IPS-NIHi11 (cell line): ENCODE measurements at regions not wholly inside any gene's neighbourhood (a gene's known extent, or its start where the extent isn't known, plus 50 kb on each side); places are given as distances from the start of the nearest gene placed in this dataset.

Experiments
- DNase-seq: peaks from one replicate; pipeline ENCODE4 v3.0.0; 2012; ENCODE audit warnings: mixed read lengths, low spot score

DNA sequence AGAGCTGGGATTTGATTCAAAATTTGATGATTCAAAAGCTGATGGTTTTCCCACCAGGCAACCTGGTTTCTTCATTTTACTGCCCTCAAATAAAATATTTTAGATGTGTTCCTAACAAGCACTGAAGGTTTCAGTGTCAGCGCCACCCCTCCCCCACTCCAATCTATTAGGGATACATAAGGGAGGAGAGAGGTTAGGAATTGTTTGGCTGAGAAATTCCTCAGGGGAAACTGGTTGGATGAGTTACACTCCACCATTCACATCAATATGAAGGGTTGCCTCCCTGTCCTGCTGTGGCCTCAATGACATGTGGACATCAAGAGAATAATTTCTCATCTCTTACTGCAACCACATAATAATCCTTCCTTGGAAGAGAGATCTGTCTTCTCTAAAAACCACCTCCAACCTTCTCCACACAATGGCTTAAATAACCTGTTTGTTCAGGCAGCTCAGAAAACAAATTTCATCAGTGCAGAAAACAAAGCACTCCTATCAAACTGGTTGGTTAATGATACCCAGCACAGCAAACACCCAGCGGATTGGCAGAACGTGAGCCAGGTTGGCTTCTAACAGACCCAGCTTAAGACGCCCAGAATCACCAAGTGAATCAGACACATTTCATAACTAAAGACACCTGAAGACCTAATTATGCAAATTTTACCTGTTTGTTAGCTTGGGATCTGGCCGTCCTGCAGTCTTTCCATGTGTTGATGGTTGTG, 136.0 kb upstream of the SGK1 start:
- no peak for DNase-seq

DNA sequence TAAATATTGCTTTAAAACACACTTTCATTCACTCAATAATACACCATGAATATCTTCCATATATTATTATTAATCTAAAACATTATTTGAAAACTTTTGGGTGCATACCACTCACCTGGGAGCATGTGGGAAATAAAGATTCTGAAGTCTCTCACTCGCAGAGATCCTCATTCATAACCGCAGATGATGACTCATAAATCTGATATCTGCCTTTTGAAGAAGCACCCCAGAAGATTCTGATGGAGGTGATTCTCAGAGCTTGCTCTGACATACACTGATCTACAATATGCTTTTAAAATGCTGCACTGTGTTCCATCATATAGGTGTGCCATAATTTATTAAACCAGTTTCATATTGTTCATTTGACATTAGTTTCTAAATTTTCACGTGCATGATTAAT, 135.0 kb upstream of the SGK1 start:
- DNase-seq, result no peak

- peak; percentile 13 for DNase-seq
These were observed 133.6 kb upstream of the SGK1 start for GRCh38 chr6:134451529-134451928.

- no peak for DNase-seq
These were observed 131.9 kb upstream of the SGK1 start for GRCh38 chr6:134449781-134450180.

- DNase-seq, result no peak
These were observed 131.1 kb upstream of the SGK1 start for GRCh38 chr6:134449004-134449403.

DNA sequence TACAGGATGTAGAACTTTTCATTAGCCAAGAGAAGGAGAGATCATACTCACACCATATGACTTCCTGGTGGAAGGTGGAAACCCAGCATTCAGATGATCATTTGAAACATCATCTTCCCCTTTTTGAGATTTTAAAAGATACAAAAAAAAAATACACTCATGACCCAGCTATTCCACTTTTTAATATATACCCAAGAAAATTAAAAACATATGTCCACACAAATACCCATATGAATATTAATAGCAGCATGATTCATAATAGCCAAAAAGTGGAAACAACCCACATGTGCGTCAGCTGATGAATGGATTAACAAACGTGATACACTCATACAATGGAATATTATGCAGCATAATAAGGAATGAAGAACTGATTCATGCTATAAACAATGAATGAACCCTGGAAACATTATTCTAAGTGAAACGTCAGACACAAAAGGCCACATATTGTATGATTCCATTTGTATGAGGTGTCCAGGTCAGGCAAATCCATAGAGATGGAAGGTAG, 130.0 kb upstream of the SGK1 start:
- DNase-seq, result no peak

GRCh38 chr6:134447423-134447822, 129.5 kb upstream of the SGK1 start:
- DNase-seq, result no peak

GRCh38 chr6:134446896-134447295, 129.0 kb upstream of the SGK1 start:
- no peak for DNase-seq

GRCh38 chr6:134446218-134446848, 128.4 kb upstream of the SGK1 start:
- no peak for DNase-seq

- no peak for DNase-seq
These were observed 125.1 kb upstream of the SGK1 start for GRCh38 chr6:134443009-134443408.

- no peak for DNase-seq
These were observed 124.2 kb upstream of the SGK1 start for GRCh38 chr6:134442073-134442472.

- DNase-seq, result peak; percentile 31
These were observed 120.9 kb upstream of the SGK1 start for GRCh38 chr6:134438837-134439236.

DNA sequence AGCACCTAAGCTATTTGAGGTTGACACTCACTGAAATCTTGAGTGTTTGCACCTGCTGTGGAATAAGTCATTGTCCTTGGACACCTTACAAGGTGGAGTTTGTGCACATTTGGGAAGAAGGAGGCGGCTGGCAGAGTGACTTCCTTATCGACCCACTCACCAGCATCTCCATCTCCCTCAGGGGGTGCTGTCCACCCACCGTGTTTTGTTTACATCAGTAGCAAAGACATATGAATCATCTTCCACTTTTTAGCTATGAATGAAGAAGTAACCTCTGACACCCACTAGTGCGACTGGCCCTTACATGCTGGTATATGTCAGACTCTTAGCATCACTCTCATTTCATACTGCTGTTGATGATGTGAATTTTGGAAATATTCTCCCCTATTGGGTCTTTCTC, 119.5 kb upstream of the SGK1 start:
- DNase-seq, result no peak

DNA sequence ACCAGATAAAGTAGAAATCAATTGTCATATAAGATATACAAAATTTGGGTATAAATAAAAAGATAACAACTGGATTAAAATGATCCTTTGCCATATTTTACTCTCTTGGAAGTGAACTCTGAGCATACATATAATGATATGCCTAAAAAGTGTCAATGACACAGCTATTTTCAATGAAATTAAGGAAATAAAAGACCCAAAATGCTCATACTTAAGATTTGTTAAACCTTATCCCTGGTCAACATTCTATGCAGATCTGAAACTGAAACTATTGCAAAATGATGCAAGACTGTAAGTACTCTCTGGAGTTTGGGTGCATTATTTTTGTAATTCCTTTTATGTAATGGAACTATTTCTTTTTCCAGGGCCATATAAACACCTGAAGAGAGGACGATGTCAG, 119.0 kb upstream of the SGK1 start:
- no peak for DNase-seq

DNA sequence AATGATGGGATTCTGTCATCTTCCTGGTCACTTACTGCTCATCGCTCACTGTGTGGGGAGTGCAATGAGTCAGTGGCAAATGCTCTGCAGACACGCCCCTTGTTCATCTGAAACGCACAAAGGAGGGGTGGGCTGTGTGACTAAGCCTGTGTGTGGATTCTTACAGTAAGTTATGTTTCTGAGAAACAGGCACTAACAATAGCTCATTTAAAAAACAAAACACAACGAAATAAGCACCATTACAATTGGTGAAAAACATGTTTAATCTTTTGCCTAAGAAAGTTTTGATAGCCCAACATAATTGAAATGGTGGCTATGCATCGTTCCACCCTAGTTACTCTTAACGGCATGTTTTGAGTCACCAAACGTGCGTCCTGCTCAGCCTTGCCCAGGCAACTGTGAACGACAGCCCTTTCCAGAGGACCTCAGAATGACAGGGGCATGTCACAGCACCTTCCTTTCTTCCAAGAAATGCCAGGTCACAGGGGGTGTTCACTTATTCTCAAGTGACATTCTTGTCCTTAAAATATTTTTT, 118.4 kb upstream of the SGK1 start:
- DNase-seq, result peak; percentile 48

DNA sequence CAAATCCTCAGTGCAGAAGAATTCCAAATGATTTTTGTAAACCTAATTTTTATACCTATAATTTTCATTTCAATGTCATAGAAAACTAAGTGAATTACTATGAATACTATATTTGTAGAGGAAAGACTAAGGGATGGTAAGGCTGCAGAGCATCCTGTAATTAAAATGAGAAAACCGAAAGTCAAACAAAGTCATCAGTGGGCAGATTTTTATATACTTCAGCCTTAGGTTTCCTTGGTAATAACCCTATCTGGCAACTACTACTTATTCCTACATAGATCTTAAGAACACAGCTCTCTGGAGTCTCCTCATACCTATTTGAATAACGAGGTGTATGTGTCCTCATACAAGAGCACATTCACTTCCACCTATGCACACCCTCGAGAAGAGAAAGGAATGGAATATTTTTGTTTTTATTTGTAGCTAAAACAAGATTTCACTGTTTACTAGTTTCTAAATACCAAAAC, 117.9 kb upstream of the SGK1 start:
- no peak for DNase-seq

- DNase-seq, result no peak
These were observed 116.4 kb upstream of the SGK1 start for GRCh38 chr6:134434019-134434942.

DNA sequence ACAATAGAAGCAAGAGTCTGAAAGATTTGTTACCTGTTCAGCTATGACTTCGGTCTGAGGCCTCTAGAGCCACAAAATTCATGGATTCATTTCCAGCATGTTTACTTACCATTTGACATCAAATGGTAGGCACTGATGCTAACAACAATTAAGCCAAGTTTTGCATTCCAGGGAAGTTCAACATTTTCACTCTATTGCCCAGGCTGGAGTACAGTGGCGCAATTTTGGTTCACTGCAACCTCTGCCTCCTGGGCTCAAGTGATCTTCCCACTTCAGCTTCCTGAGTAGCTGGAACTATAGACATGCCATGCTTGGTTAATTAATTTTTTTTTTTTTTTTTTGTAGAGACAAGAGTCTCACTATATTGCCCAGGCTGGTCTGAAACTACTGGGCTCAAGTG, 114.1 kb upstream of the SGK1 start:
- no peak for DNase-seq

DNA sequence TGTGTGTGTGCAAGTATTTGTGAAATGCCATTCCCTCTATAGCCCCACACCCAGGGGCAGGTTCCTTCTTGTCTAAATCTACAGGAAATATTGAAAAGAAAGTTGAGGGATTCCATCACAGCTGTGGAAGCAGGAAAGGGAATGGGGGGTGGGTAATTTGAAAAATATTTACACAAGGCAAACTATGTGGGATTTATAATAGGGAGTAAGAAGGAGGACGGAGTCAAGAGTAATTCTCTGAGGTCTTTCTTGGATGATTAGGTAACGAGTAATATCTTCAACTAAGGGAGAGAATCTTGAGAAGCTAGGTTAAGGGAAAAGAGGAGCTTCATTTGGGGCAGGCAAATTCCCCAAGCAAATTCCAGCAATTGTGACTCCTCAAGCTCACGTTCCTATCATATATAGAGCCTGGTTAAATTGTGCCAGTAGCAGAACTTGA, 113.5 kb upstream of the SGK1 start:
- DNase-seq, result no peak

- no peak for DNase-seq
These were observed 112.0 kb upstream of the SGK1 start for GRCh38 chr6:134429861-134430380.

DNA sequence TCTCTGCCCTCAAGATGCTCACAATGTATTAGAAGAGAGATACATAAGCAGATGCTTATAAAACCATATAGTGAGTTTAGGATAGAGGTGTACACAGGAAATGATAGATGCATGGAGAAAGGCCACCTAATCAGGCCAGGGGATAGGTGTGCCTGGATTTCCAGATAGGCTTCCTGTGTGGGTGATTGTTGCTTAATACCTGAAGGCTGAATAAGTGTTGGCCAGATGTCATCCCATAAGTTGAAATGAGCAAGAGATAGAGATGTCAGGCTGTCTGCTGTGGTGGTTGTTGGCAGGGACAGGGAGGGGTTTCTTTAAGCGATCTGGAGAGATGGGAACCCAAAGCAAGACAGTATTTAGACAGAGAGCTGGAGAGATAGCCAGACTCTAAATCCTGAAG, 109.8 kb upstream of the SGK1 start:
- no peak for DNase-seq

DNA sequence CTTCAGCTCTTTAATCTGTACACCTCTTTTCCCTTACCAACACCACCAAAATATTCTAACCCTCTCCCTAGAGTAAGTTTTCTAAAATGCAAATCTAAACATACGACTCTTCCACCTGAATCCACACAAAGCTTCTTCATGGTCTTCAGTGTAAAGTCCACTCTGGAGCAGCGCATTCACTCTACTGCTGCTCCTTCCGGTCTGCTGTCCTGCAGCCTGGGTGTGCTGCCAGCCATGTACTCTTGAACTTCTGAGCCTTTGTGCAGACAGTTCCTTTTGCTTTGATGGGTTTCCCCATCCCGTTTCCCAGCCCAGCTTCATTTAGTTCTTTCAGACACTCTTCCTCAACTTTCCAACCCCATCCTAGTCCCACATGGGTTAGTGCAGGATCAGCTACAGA, 108.7 kb upstream of the SGK1 start:
- DNase-seq, result no peak
